NB4 (cell line): ENCODE measurements at regions not wholly inside any gene's neighbourhood (a gene's known extent, or its start where the extent isn't known, plus 50 kb on each side); places are given as distances from the start of the nearest gene placed in this dataset.

ENCODE experiments used
- MYC ChIP-seq: IDR thresholded peaks from 2 replicates; pipeline ENCODE4 v1.6.1; 2011; ENCODE audit warnings: low read depth, low read length
- POLR2A ChIP-seq: IDR thresholded peaks from 2 replicates; pipeline ENCODE4 v1.6.1; 2011; ENCODE audit warnings: mild to moderate bottlenecking; ENCODE audit not compliant: insufficient read length; ENCODE audit errors: extremely low read depth
- TF ChIP-seq, protein P1 (sequence below): IDR thresholded peaks from one replicate; pipeline ENCODE4 v1.5.1; 2012; ENCODE audit warnings: low read depth, low read length
- TF ChIP-seq, protein P2 (sequence below): IDR thresholded peaks from 2 replicates; pipeline ENCODE4 v1.6.1; 2011; ENCODE audit warnings: low read depth, low read length

DNA sequence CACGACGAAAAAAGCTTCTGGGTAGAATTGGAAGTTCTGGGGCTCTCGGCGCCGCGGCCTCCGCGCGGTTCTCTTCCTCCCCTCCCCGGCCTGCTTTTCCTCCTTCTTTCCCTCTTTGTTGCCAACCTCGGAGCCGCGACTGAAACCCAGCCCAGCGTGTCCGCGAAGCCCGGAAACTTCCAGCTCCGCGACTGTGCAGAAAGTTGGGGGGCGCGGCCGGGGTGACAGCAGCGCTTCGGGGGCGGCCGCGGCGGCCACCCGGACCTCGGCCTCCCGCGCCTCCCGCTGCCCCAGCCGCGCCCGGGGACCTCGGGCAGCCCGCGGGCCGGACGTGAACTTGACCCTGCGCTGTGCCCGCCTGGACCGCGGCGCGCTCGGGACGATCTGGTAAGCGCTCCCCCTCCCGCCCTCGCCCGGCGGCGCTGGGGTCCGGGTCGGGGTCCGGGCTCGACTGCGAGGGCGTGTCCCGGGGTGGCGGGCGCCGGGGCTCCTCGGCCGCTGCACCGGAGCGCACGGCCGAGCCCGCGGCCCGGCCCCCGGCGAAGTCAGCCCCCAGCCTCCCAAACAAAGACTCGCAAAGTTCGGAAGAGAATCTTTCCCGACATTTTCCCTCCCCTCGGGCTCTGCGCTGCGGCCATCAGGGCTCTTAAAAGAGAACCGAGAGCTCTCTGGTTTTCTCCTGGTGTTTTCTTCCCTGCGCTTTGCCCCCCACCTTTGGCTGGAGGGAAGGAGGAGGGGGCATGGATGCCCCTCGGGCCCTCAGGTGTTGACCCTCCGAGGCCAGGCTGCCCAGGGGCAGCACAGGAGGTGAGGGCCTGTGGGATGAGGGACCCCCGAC, 67.9 kb upstream of the WNT7B start:
- TF ChIP-seq, protein P1, sequence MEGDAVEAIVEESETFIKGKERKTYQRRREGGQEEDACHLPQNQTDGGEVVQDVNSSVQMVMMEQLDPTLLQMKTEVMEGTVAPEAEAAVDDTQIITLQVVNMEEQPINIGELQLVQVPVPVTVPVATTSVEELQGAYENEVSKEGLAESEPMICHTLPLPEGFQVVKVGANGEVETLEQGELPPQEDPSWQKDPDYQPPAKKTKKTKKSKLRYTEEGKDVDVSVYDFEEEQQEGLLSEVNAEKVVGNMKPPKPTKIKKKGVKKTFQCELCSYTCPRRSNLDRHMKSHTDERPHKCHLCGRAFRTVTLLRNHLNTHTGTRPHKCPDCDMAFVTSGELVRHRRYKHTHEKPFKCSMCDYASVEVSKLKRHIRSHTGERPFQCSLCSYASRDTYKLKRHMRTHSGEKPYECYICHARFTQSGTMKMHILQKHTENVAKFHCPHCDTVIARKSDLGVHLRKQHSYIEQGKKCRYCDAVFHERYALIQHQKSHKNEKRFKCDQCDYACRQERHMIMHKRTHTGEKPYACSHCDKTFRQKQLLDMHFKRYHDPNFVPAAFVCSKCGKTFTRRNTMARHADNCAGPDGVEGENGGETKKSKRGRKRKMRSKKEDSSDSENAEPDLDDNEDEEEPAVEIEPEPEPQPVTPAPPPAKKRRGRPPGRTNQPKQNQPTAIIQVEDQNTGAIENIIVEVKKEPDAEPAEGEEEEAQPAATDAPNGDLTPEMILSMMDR, result no peak
- TF ChIP-seq POLR2A (no peak), MYC (no peak)
- TF ChIP-seq, protein P2, sequence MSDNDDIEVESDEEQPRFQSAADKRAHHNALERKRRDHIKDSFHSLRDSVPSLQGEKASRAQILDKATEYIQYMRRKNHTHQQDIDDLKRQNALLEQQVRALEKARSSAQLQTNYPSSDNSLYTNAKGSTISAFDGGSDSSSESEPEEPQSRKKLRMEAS, result no peak
